ENCODE measurements at regions not wholly inside any gene's neighbourhood (a gene's known extent, or its start where the extent isn't known, plus 50 kb on each side); places are given as distances from the start of the nearest gene placed in this dataset.

DNA sequence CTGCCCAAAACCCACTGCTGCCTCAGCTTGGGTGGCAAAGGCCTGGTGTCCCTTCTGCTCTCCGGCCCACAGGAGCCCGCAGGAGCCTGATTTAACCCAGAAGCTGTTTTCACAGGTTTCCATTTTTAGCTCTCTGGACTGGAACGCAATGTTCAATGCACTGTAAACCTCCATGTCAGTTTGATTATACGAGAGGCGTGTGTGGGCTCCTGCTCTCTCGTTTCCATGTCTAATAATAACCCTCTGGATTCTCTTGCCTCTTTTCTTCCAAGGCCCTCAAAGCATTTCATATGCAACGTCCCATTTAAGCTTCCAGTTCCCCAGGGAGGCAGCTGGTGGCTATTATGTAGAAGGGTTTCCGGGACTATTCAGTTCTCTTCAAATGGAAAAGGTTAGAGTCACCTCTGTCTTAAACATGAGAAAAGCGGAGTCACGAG is 161.1 kb downstream of the SUDS3 start:
- TF ChIP-seq, protein P1, sequence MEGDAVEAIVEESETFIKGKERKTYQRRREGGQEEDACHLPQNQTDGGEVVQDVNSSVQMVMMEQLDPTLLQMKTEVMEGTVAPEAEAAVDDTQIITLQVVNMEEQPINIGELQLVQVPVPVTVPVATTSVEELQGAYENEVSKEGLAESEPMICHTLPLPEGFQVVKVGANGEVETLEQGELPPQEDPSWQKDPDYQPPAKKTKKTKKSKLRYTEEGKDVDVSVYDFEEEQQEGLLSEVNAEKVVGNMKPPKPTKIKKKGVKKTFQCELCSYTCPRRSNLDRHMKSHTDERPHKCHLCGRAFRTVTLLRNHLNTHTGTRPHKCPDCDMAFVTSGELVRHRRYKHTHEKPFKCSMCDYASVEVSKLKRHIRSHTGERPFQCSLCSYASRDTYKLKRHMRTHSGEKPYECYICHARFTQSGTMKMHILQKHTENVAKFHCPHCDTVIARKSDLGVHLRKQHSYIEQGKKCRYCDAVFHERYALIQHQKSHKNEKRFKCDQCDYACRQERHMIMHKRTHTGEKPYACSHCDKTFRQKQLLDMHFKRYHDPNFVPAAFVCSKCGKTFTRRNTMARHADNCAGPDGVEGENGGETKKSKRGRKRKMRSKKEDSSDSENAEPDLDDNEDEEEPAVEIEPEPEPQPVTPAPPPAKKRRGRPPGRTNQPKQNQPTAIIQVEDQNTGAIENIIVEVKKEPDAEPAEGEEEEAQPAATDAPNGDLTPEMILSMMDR (IDR thresholded peaks at IDR 0.05): no peak
- TF ChIP-seq EZH2 (IDR thresholded peaks at IDR 0.05; ENCODE audit: borderline replicate concordance, insufficient read depth, low read depth, low read length, poor library complexity, severe bottlenecking): no peak
